ENCODE measurements at regions not wholly inside any gene's neighbourhood (a gene's known extent, or its start where the extent isn't known, plus 50 kb on each side); places are given as distances from the start of the nearest gene placed in this dataset.
"Not testable (repeated sequence)": the region's sequence is repeated elsewhere in the genome, so short reads cannot be mapped to it uniquely, and the experiment has no call there.

DNA sequence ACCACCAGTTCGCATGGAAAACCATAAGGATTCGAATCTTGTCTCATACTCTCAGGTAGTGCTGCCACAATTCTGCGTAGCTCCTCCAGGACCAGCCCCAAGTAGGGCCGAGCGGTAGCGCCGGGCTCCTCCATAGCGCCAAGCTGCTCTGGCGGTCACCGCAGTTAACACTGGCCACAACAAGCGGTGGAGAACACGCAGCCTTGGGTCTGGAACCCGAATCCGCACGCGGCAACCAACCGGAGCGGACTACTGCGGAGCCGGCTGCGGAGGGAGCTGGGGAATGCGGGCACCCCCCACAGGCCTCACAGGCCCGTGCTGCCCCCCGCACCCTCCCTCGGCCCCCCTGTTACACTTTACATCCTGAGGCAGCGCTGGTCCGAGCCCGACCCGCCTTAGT, 531.5 kb downstream of the STK39 start:
- DNase-seq (ENCODE audit: low read depth in 4 of 6, low spot score in 6 of 6), result no peak
- 78% methylated on average over 24 of the region's 29 CpGs for WGBS (ENCODE audit: insufficient coverage)
- H3K4me3 ChIP-seq (ENCODE audit: low read depth, low read length), result no peak overlapping the region

GRCh38 chr2:167715498-167715897, 531.9 kb downstream of the STK39 start:
- not testable (repeated sequence) for H3K4me3 ChIP-seq (ENCODE audit: low read depth, low read length); H3K4me1 ChIP-seq (ENCODE audit: control insufficient read depth, insufficient read depth, low read length); H3K27ac ChIP-seq (ENCODE audit: low read depth, low read length); H3K27me3 ChIP-seq (ENCODE audit: control insufficient read depth, insufficient read depth, low read length); H3K9me3 ChIP-seq (ENCODE audit: control insufficient read depth, insufficient read depth, low read length); DNase-seq (ENCODE audit: low read depth in 4 of 6, low spot score in 6 of 6); H3K36me3 ChIP-seq (ENCODE audit: control insufficient read depth, insufficient read depth, low read length)
- WGBS (ENCODE audit: insufficient coverage), result 100% methylated on average over 2 of the region's 4 CpGs

More for the DNA sequence above, 531.5 kb downstream of the STK39 start:
- no peak overlapping the region for H3K27ac ChIP-seq (ENCODE audit: low read depth, low read length)
- no peaks in the 10 kb centered on the region for H3K27me3 ChIP-seq (ENCODE audit: control insufficient read depth, insufficient read depth, low read length)
- H3K4me1 ChIP-seq (ENCODE audit: control insufficient read depth, insufficient read depth, low read length), result no peaks in the 10 kb centered on the region
- H3K36me3 ChIP-seq (ENCODE audit: control insufficient read depth, insufficient read depth, low read length), result peaks cover 2% of the 10 kb centered on the region
- no peaks in the 10 kb centered on the region for H3K9me3 ChIP-seq (ENCODE audit: control insufficient read depth, insufficient read depth, low read length)

DNA sequence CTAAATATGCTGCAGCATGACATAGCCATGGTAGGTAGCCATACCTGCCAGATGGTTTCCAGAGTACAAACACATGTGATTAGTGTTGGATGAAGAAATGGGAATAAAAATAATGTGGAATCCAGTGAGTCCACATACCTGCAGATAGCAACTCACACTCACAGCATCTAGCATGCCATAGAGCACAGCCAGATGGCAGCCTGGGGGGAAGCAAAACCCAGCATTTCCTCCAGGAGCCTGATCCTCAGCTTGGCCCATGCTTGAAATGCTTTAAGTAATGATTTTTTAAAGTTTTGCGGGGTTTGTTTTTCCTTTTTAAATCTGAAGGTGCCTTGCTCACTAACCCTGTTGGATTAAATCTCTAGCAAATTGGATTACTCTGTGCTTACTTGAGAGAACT, 535.1 kb downstream of the STK39 start:
- no peak for DNase-seq (ENCODE audit: low read depth in 4 of 6, low spot score in 6 of 6)
- Histone ChIP-seq H3K4me1 (ENCODE audit: control insufficient read depth, insufficient read depth, low read length) (no peaks in the 10 kb centered on the region), H3K27ac (ENCODE audit: low read depth, low read length) (no peak overlapping the region), H3K4me3 (ENCODE audit: low read depth, low read length) (no peak overlapping the region), H3K36me3 (ENCODE audit: control insufficient read depth, insufficient read depth, low read length) (peaks cover 2% of the 10 kb centered on the region), H3K9me3 (ENCODE audit: control insufficient read depth, insufficient read depth, low read length) (no peaks in the 10 kb centered on the region), H3K27me3 (ENCODE audit: control insufficient read depth, insufficient read depth, low read length) (no peaks in the 10 kb centered on the region)
- no CpG with 5 or more reads among the region's 1 CpG for WGBS (ENCODE audit: insufficient coverage)

- no peaks in the 10 kb centered on the region for H3K9me3 ChIP-seq (ENCODE audit: control insufficient read depth, insufficient read depth, low read length)
- H3K4me3 ChIP-seq (ENCODE audit: low read depth, low read length), result no peak overlapping the region
- no peaks in the 10 kb centered on the region for H3K4me1 ChIP-seq (ENCODE audit: control insufficient read depth, insufficient read depth, low read length)
- no peaks in the 10 kb centered on the region for H3K27me3 ChIP-seq (ENCODE audit: control insufficient read depth, insufficient read depth, low read length)
- no peak for DNase-seq (ENCODE audit: low read depth in 4 of 6, low spot score in 6 of 6)
- H3K27ac ChIP-seq (ENCODE audit: low read depth, low read length), result no peak overlapping the region
- H3K36me3 ChIP-seq (ENCODE audit: control insufficient read depth, insufficient read depth, low read length), result no peaks in the 10 kb centered on the region
These were observed 538.4 kb downstream of the STK39 start for GRCh38 chr2:167708998-167709397.

- WGBS (ENCODE audit: insufficient coverage), result no CpG with 5 or more reads among the region's 2 CpGs
These were observed 540.6 kb downstream of the STK39 start for GRCh38 chr2:167706800-167707199.

GRCh38 chr2:167703441-167703840, 544.0 kb downstream of the STK39 start:
- H3K4me3 ChIP-seq (ENCODE audit: low read depth, low read length), result no peak overlapping the region
- no peak for DNase-seq (ENCODE audit: low read depth in 4 of 6, low spot score in 6 of 6)
- H3K4me1 ChIP-seq (ENCODE audit: control insufficient read depth, insufficient read depth, low read length), result no peaks in the 10 kb centered on the region
- H3K27me3 ChIP-seq (ENCODE audit: control insufficient read depth, insufficient read depth, low read length), result no peaks in the 10 kb centered on the region
- 100% methylated on average over 3 of the region's 3 CpGs for WGBS (ENCODE audit: insufficient coverage)
- H3K36me3 ChIP-seq (ENCODE audit: control insufficient read depth, insufficient read depth, low read length), result no peaks in the 10 kb centered on the region
- no peaks in the 10 kb centered on the region for H3K9me3 ChIP-seq (ENCODE audit: control insufficient read depth, insufficient read depth, low read length)
- H3K27ac ChIP-seq (ENCODE audit: low read depth, low read length), result no peak overlapping the region

More at GRCh38 chr2:167706800-167707199, 540.6 kb downstream of the STK39 start:
- Histone ChIP-seq H3K36me3 (ENCODE audit: control insufficient read depth, insufficient read depth, low read length) (no peaks in the 10 kb centered on the region), H3K9me3 (ENCODE audit: control insufficient read depth, insufficient read depth, low read length) (no peaks in the 10 kb centered on the region), H3K27me3 (ENCODE audit: control insufficient read depth, insufficient read depth, low read length) (no peaks in the 10 kb centered on the region), H3K4me3 (ENCODE audit: low read depth, low read length) (no peak overlapping the region), H3K4me1 (ENCODE audit: control insufficient read depth, insufficient read depth, low read length) (no peaks in the 10 kb centered on the region), H3K27ac (ENCODE audit: low read depth, low read length) (no peak overlapping the region)
- DNase-seq (ENCODE audit: low read depth in 4 of 6, low spot score in 6 of 6), result no peak

- Histone ChIP-seq H3K4me3 (ENCODE audit: low read depth, low read length) (no peak overlapping the region), H3K4me1 (ENCODE audit: control insufficient read depth, insufficient read depth, low read length) (no peaks in the 10 kb centered on the region), H3K27ac (ENCODE audit: low read depth, low read length) (no peak overlapping the region), H3K27me3 (ENCODE audit: control insufficient read depth, insufficient read depth, low read length) (no peaks in the 10 kb centered on the region), H3K36me3 (ENCODE audit: control insufficient read depth, insufficient read depth, low read length) (no peaks in the 10 kb centered on the region), H3K9me3 (ENCODE audit: control insufficient read depth, insufficient read depth, low read length) (no peaks in the 10 kb centered on the region)
- no CpG with 5 or more reads among the region's 1 CpG for WGBS (ENCODE audit: insufficient coverage)
- DNase-seq (ENCODE audit: low read depth in 4 of 6, low spot score in 6 of 6), result no peak
These were observed 545.2 kb downstream of the STK39 start for GRCh38 chr2:167702227-167702626.

DNA sequence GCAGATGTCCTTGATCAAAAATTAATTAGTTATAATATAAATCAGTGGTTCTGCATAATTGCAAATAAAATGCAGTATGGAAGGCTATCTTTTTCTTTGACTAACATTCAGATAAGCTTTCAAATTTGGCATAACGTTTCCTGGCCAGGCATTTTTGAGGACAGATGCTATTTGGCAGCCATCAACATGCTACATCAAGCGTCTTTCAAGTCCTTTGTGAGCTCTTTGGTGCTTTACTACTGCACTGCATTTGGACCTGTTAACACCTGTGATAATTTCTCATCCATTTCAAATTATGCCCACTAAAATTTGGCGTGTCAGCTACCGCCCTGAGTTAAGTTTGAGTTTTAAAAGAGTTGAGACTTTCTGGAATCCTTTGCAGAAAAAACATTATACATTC, 545.7 kb downstream of the STK39 start:
- H3K27ac ChIP-seq (ENCODE audit: low read depth, low read length), result no peak overlapping the region
- H3K27me3 ChIP-seq (ENCODE audit: control insufficient read depth, insufficient read depth, low read length), result no peaks in the 10 kb centered on the region
- no peaks in the 10 kb centered on the region for H3K36me3 ChIP-seq (ENCODE audit: control insufficient read depth, insufficient read depth, low read length)
- H3K4me1 ChIP-seq (ENCODE audit: control insufficient read depth, insufficient read depth, low read length), result no peaks in the 10 kb centered on the region
- peak in 2 of 6 donors; percentile 26 to 51 for DNase-seq (ENCODE audit: low read depth in 4 of 6, low spot score in 6 of 6)
- no peak overlapping the region for H3K4me3 ChIP-seq (ENCODE audit: low read depth, low read length)
- 61% methylated on average over 2 of the region's 4 CpGs for WGBS (ENCODE audit: insufficient coverage)
- no peaks in the 10 kb centered on the region for H3K9me3 ChIP-seq (ENCODE audit: control insufficient read depth, insufficient read depth, low read length)

GRCh38 chr2:167697948-167698347, 549.4 kb downstream of the STK39 start:
- WGBS (ENCODE audit: insufficient coverage), result 79% methylated on average over 2 of the region's 2 CpGs
- no peaks in the 10 kb centered on the region for H3K27me3 ChIP-seq (ENCODE audit: control insufficient read depth, insufficient read depth, low read length)
- DNase-seq (ENCODE audit: low read depth in 4 of 6, low spot score in 6 of 6), result no peak
- no peak overlapping the region for H3K27ac ChIP-seq (ENCODE audit: low read depth, low read length)
- H3K9me3 ChIP-seq (ENCODE audit: control insufficient read depth, insufficient read depth, low read length), result no peaks in the 10 kb centered on the region
- H3K4me3 ChIP-seq (ENCODE audit: low read depth, low read length), result no peak overlapping the region
- H3K4me1 ChIP-seq (ENCODE audit: control insufficient read depth, insufficient read depth, low read length), result no peaks in the 10 kb centered on the region
- no peaks in the 10 kb centered on the region for H3K36me3 ChIP-seq (ENCODE audit: control insufficient read depth, insufficient read depth, low read length)

GRCh38 chr2:167697194-167697593, 550.2 kb downstream of the STK39 start:
- Histone ChIP-seq H3K9me3 (ENCODE audit: control insufficient read depth, insufficient read depth, low read length) (no peaks in the 10 kb centered on the region), H3K4me1 (ENCODE audit: control insufficient read depth, insufficient read depth, low read length) (no peaks in the 10 kb centered on the region), H3K36me3 (ENCODE audit: control insufficient read depth, insufficient read depth, low read length) (no peaks in the 10 kb centered on the region), H3K27me3 (ENCODE audit: control insufficient read depth, insufficient read depth, low read length) (no peaks in the 10 kb centered on the region), H3K4me3 (ENCODE audit: low read depth, low read length) (no peak overlapping the region), H3K27ac (ENCODE audit: low read depth, low read length) (no peak overlapping the region)
- 50% methylated on average over 1 of the region's 1 CpG for WGBS (ENCODE audit: insufficient coverage)
- DNase-seq (ENCODE audit: low read depth in 4 of 6, low spot score in 6 of 6), result no peak

Data from spinal cord (tissue), 9 donors.